H1 (cell line): ENCODE measurements at regions not wholly inside any gene's neighbourhood (a gene's known extent, or its start where the extent isn't known, plus 50 kb on each side); places are given as distances from the start of the nearest gene placed in this dataset.

Experiments used
- CTCF ChIA-PET: fragments of 300-600 bp; sonication (Branson Sonifier 250); formaldehyde crosslinking; loops from one replicate; lab custom pipeline; 2021; ENCODE audit not compliant: partially characterized antibody; lab: Charles Lee
- POLR2A ChIA-PET: fragments of 300-600 bp; sonication (Branson Sonifier 250); formaldehyde crosslinking; loops from one replicate; lab custom pipeline; 2021; ENCODE audit warnings: inconsistent platforms; ENCODE audit not compliant: partially characterized antibody; lab: Charles Lee
- DNase-seq, 2 experiments: peaks; one replicate each; pipeline versions ENCODE4 v3.0.0 to v3.0.0-alpha.2; 2010 to 2022; ENCODE audit warnings: low spot score in 2 of 2, low read depth in 1 of 2, mixed read lengths in 1 of 2
- FAIRE-seq: peaks from 2 replicates; lab custom pipeline; 2011; peaks lifted over from hg19 to GRCh38; lab: Jason Lieb, UNC
- H2AFZ ChIP-seq: 2 replicates; pipeline ENCODE4 v1.8.1; 2012; ENCODE audit warnings: low read length, inconsistent platforms
- H2AK5ac ChIP-seq: 2 replicates; pipeline ENCODE4 v1.6.1; 2013; ENCODE audit warnings: low read depth, low read length
- H2BK120ac ChIP-seq: replicated peaks from 2 replicates; pipeline ENCODE3; 2013; ENCODE audit warnings: low read depth, low read length, inconsistent platforms
- H2BK12ac ChIP-seq: 2 replicates; pipeline ENCODE4 v1.6.1; 2013; ENCODE audit warnings: low read depth, low read length
- H2BK15ac ChIP-seq: 2 replicates; pipeline ENCODE4 v1.6.1; 2013; ENCODE audit warnings: low read length
- H2BK20ac ChIP-seq: 2 replicates; pipeline ENCODE4 v1.6.1; 2013; ENCODE audit warnings: low read length
- H2BK5ac ChIP-seq: 2 replicates; pipeline ENCODE4 v1.6.1; 2013; ENCODE audit warnings: low read depth, low read length
- H3K14ac ChIP-seq: 2 replicates; pipeline ENCODE4 v1.6.1; 2013; ENCODE audit warnings: inconsistent platforms; ENCODE audit not compliant: insufficient read length
- H3K18ac ChIP-seq: 2 replicates; pipeline ENCODE4 v1.6.1; 2013; ENCODE audit warnings: low read length; ENCODE audit errors: extremely low read depth
- H3K23ac ChIP-seq: 2 replicates; pipeline ENCODE4 v1.6.1; 2013; ENCODE audit warnings: inconsistent platforms; ENCODE audit not compliant: insufficient read length
- H3K23me2 ChIP-seq: 2 replicates; pipeline ENCODE4 v1.6.1; 2013; ENCODE audit warnings: low read depth, low read length
- H3K27ac ChIP-seq: 2 replicates; pipeline ENCODE4 v1.6.1; 2011; ENCODE audit warnings: low read depth, low read length, inconsistent platforms
- H3K27me3 ChIP-seq, 4 experiments: replicated peaks in 1 of 4; 1 replicate in 1 of 4; 2 replicates in 3 of 4; pipeline versions ENCODE4 v1.6.1 to v1.8.1; 2011 to 2013; ENCODE audit warnings: low read length in 3 of 4, mild to moderate bottlenecking in 3 of 4, inconsistent platforms in 2 of 4, mixed read lengths in 2 of 4, moderate library complexity in 1 of 4; ENCODE audit not compliant: control insufficient read depth in 3 of 4, insufficient read depth in 3 of 4; ENCODE audit errors: extremely low read depth in 1 of 4
- H3K36me3 ChIP-seq, 4 experiments: 2 replicates each; pipeline versions ENCODE4 v1.6.1 to v1.8.1; 2011 to 2013; ENCODE audit warnings: mild to moderate bottlenecking in 4 of 4, low read length in 3 of 4, moderate library complexity in 2 of 4, control low read depth in 1 of 4, inconsistent platforms in 1 of 4; ENCODE audit not compliant: insufficient read depth in 4 of 4, control insufficient read depth in 2 of 4
- H3K4ac ChIP-seq: replicated peaks from 2 replicates; pipeline ENCODE3; 2013; ENCODE audit warnings: low read length, low read depth, mixed read lengths, inconsistent platforms; ENCODE audit not compliant: insufficient read length
- H3K4me1 ChIP-seq, 4 experiments: replicated peaks in 1 of 4; 1 replicate in 1 of 4; 2 replicates in 3 of 4; pipeline versions ENCODE4 v1.6.1 to v1.8.1; 2011 to 2013; ENCODE audit warnings: low read length in 3 of 4, inconsistent platforms in 2 of 4, mixed read lengths in 1 of 4; ENCODE audit not compliant: insufficient read depth in 4 of 4, control insufficient read depth in 3 of 4
- H3K4me2 ChIP-seq, 2 experiments: 2 replicates each; pipeline versions ENCODE4 v1.6.1 to v1.8.1; 2011 to 2013; ENCODE audit warnings: low read depth in 2 of 2, low read length in 2 of 2, control low read depth in 1 of 2, inconsistent platforms in 1 of 2, mild to moderate bottlenecking in 1 of 2; ENCODE audit not compliant: insufficient read depth in 1 of 2
- H3K4me3 ChIP-seq, 4 experiments: fragments of 200-600, 300-600 bp in 1 of 4; sonication (generic), shearing (Covaris generic), sonication (Bioruptor Twin) in 1 of 4; 2 replicates each; pipeline versions ENCODE4 v1.5.1 to v1.8.1; 2011 to 2016; ENCODE audit warnings: low read length in 4 of 4, low read depth in 3 of 4, control low read depth in 2 of 4, inconsistent platforms in 2 of 4, mild to moderate bottlenecking in 2 of 4, mixed read lengths in 1 of 4, moderate library complexity in 1 of 4; ENCODE audit not compliant: insufficient read depth in 2 of 4; ENCODE audit errors: extremely low read depth in 1 of 4
- H3K56ac ChIP-seq: replicated peaks from 2 replicates; pipeline ENCODE3; 2013; ENCODE audit warnings: low read depth, mild to moderate bottlenecking, mixed read lengths, low read length, inconsistent platforms; ENCODE audit not compliant: insufficient read length
- H3K79me1 ChIP-seq: 2 replicates; pipeline ENCODE4 v1.6.1; 2013; ENCODE audit warnings: low read depth, low read length, control low read depth
- H3K79me2 ChIP-seq, 2 experiments: 2 replicates each; pipeline versions ENCODE4 v1.6.1 to v1.8.1; 2012 to 2013; ENCODE audit warnings: low read length in 2 of 2, mild to moderate bottlenecking in 2 of 2, inconsistent platforms in 1 of 2; ENCODE audit not compliant: insufficient read depth in 2 of 2, control insufficient read depth in 1 of 2
- H3K9ac ChIP-seq, 4 experiments: replicated peaks in 1 of 4; 1 replicate in 1 of 4; 2 replicates in 3 of 4; pipeline versions ENCODE4 v1.6.1 to v1.8.1; 2011 to 2013; ENCODE audit warnings: low read depth in 3 of 4, low read length in 3 of 4, control low read depth in 2 of 4, mild to moderate bottlenecking in 2 of 4, moderate library complexity in 2 of 4, inconsistent platforms in 1 of 4; ENCODE audit errors: extremely low read depth in 1 of 4
- H3K9me3 ChIP-seq, 2 experiments: 2 replicates each; pipeline versions ENCODE4 v1.6.1 to v1.8.1; 2012 to 2013; ENCODE audit warnings: mild to moderate bottlenecking in 2 of 2, moderate library complexity in 2 of 2, control low read depth in 1 of 2, inconsistent platforms in 1 of 2, low read depth in 1 of 2, low read length in 1 of 2, mixed read lengths in 1 of 2; ENCODE audit not compliant: insufficient read depth in 2 of 2
- H4K20me1 ChIP-seq, 2 experiments: replicated peaks in 1 of 2; 2 replicates each; pipeline versions ENCODE3 to v1.8.1; 2011 to 2013; ENCODE audit warnings: inconsistent platforms in 2 of 2, low read length in 2 of 2, mild to moderate bottlenecking in 1 of 2; ENCODE audit not compliant: insufficient read depth in 2 of 2, control insufficient read depth in 1 of 2
- H4K5ac ChIP-seq: 2 replicates; pipeline ENCODE4 v1.6.1; 2013; ENCODE audit warnings: low read length, low read depth, mixed read lengths, inconsistent platforms; ENCODE audit not compliant: insufficient read length
- H4K8ac ChIP-seq: 2 replicates; pipeline ENCODE4 v1.8.0; 2013; ENCODE audit warnings: mild to moderate bottlenecking, moderate library complexity, low read length, inconsistent platforms; ENCODE audit not compliant: insufficient read depth; ENCODE audit errors: extremely low read depth
- H4K91ac ChIP-seq: replicated peaks from 2 replicates; pipeline ENCODE3; 2013; ENCODE audit warnings: low read length, mixed read lengths, inconsistent platforms; ENCODE audit not compliant: insufficient read length
- CREB1 ChIP-seq: IDR thresholded peaks from 2 replicates; pipeline ENCODE4 v1.6.1; 2012; ENCODE audit warnings: inconsistent platforms
- CTBP2 ChIP-seq: IDR thresholded peaks from 2 replicates; pipeline ENCODE4 v1.7.0; 2011; ENCODE audit warnings: borderline replicate concordance, mild to moderate bottlenecking, moderate library complexity, mixed read lengths, low read length; ENCODE audit not compliant: insufficient read depth, insufficient read length
- RNF2 ChIP-seq: fragments of 200-900, 300-1000 bp; sonication (generic); IDR thresholded peaks from 2 replicates; pipeline ENCODE4 v1.7.1; 2016; ENCODE audit warnings: borderline replicate concordance, low read depth, mild to moderate bottlenecking, antibody characterized with exemption, low read length; ENCODE audit not compliant: poor library complexity, severe bottlenecking; ENCODE audit errors: missing control alignments
- SAP30 ChIP-seq: fragments of 300-600 bp; sonication (generic); IDR thresholded peaks from 2 replicates; pipeline ENCODE4 v1.7.1; 2012; ENCODE audit warnings: low read length, moderate library complexity, mild to moderate bottlenecking, inconsistent platforms; ENCODE audit not compliant: insufficient read depth, insufficient replicate concordance
- SIRT6 ChIP-seq: IDR thresholded peaks from one replicate; pipeline ENCODE4 v1.7.1; 2012; ENCODE audit warnings: low read length, inconsistent platforms
- SRF ChIP-seq: IDR thresholded peaks from 2 replicates; pipeline ENCODE4 v1.6.1; 2011; ENCODE audit warnings: mild to moderate bottlenecking, low read depth, low read length, moderate library complexity
- TCF12 ChIP-seq: IDR thresholded peaks from 2 replicates; pipeline ENCODE4 v1.6.1; 2011; ENCODE audit warnings: low read depth, mild to moderate bottlenecking, low read length
- YY1 ChIP-seq: IDR thresholded peaks from 2 replicates; pipeline ENCODE4 v1.6.1; 2011; ENCODE audit warnings: low read depth, mild to moderate bottlenecking, low read length
- WGBS, 2 experiments: shearing (Covaris generic) in 1 of 2; methylation state at CpG; one replicate each; pipeline versions ENCODE4 v1.1.6 to v1.1.7; 2013 to 2015; ENCODE audit warnings: low lambda C conversion rate in 2 of 2, mixed read lengths in 2 of 2, inconsistent platforms in 1 of 2, low coverage in 1 of 2, missing lambda C conversion rate in 1 of 2; ENCODE audit not compliant: insufficient replicate concordance in 2 of 2, insufficient coverage in 1 of 2, insufficient read length in 1 of 2; ENCODE audit errors: extremely low coverage in 1 of 2, missing lambda C conversion rate in 1 of 2; 5-methylcytosine and 5-hydroxymethylcytosine counted together
- TF ChIP-seq, protein P1 (sequence below), 3 experiments: IDR thresholded peaks; 1 replicate in 2 of 3; 2 replicates in 1 of 3; pipeline versions ENCODE4 v1.5.1 to v1.6.1; 2011; ENCODE audit warnings: low read length in 3 of 3, mild to moderate bottlenecking in 3 of 3, inconsistent platforms in 2 of 3, low read depth in 1 of 3, moderate library complexity in 1 of 3; ENCODE audit not compliant: insufficient read depth in 1 of 3; ENCODE audit errors: control extremely low read depth in 1 of 3
- TF ChIP-seq, protein P2 (sequence below): IDR thresholded peaks from 2 replicates; pipeline ENCODE4 v1.6.1; 2011; ENCODE audit warnings: low read length, improper control_type of control experiment

DNA sequence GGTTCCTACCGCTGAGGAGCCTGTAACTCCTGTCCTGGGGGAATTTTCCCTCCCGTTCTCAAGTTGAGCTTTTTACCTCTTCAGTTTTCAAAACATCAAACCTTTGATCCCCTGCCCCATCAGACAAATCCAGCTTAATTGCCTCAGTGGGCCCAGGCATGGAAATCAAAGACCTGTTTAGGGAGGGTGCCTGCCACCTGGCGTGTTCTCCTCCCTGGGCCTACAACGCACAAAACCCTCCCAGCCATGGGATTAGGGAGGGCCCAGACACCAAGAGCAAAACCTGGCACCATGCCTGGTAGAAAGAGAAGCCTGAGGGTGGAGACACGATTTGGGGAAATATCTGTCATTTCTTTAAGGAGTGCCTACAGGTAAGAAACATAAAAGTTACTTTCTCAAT is 672.9 kb downstream of the BCL11B start:
- no peak overlapping the region for H4K8ac ChIP-seq
- no peak overlapping the region for H2BK120ac ChIP-seq
- no peaks in the 10 kb centered on the region for H3K23me2 ChIP-seq
- H4K91ac ChIP-seq = no peak overlapping the region
- CTCF ChIA-PET = no interaction called here
- FAIRE-seq = no peak
- H3K18ac ChIP-seq = no peak overlapping the region
- no peaks in the 10 kb centered on the region for H3K27me3 ChIP-seq
- no peaks in the 10 kb centered on the region for H3K79me1 ChIP-seq
- no peak overlapping the region for H3K9ac ChIP-seq
- no peak overlapping the region for H3K56ac ChIP-seq
- H4K5ac ChIP-seq = no peak overlapping the region
- H2BK5ac ChIP-seq = no peak overlapping the region
- 72% methylated on average over 5 of the region's 5 CpGs; no CpG with 5 or more reads in 1 of the 2 experiments for WGBS, 2 experiments
- H2AK5ac ChIP-seq = no peak overlapping the region
- H2AFZ ChIP-seq = no peak overlapping the region
- H3K4me3 ChIP-seq = no peak overlapping the region
- no peak overlapping the region for H3K14ac ChIP-seq
- no peaks in the 10 kb centered on the region for H3K36me3 ChIP-seq
- POLR2A ChIA-PET = no interaction called here
- no peaks in the 10 kb centered on the region for H3K4me1 ChIP-seq
- H2BK20ac ChIP-seq = no peak overlapping the region
- H2BK15ac ChIP-seq = no peak overlapping the region; the same call in 1 of the 2 replicates
- H3K27ac ChIP-seq = no peak overlapping the region
- H3K4me2 ChIP-seq = no peak overlapping the region
- H3K79me2 ChIP-seq = no peaks in the 10 kb centered on the region
- H3K9me3 ChIP-seq = 0 out of 4 replicates have a peak, but pooled peaks cover 0 to 3% of the 10 kb centered on the region in 2 experiments
- no peak overlapping the region for H3K23ac ChIP-seq
- H3K4ac ChIP-seq = no peak overlapping the region
- no peak for DNase-seq
- H4K20me1 ChIP-seq = no peaks in the 10 kb centered on the region
- no peak overlapping the region for H2BK12ac ChIP-seq
- TF ChIP-seq, protein P1, sequence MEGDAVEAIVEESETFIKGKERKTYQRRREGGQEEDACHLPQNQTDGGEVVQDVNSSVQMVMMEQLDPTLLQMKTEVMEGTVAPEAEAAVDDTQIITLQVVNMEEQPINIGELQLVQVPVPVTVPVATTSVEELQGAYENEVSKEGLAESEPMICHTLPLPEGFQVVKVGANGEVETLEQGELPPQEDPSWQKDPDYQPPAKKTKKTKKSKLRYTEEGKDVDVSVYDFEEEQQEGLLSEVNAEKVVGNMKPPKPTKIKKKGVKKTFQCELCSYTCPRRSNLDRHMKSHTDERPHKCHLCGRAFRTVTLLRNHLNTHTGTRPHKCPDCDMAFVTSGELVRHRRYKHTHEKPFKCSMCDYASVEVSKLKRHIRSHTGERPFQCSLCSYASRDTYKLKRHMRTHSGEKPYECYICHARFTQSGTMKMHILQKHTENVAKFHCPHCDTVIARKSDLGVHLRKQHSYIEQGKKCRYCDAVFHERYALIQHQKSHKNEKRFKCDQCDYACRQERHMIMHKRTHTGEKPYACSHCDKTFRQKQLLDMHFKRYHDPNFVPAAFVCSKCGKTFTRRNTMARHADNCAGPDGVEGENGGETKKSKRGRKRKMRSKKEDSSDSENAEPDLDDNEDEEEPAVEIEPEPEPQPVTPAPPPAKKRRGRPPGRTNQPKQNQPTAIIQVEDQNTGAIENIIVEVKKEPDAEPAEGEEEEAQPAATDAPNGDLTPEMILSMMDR (IDR thresholded peaks at IDR 0.05; ENCODE audit: control extremely low read depth in 1 of 3, insufficient read depth in 1 of 3, low read depth in 1 of 3, low read length in 3 of 3) = no peak
- TF ChIP-seq TCF12 (no peak), SIRT6 (no peak), SRF (no peak), CTBP2 (no peak), RNF2 (no peak), YY1 (no peak), CREB1 (no peak), SAP30 (no peak)
- TF ChIP-seq, protein P2, sequence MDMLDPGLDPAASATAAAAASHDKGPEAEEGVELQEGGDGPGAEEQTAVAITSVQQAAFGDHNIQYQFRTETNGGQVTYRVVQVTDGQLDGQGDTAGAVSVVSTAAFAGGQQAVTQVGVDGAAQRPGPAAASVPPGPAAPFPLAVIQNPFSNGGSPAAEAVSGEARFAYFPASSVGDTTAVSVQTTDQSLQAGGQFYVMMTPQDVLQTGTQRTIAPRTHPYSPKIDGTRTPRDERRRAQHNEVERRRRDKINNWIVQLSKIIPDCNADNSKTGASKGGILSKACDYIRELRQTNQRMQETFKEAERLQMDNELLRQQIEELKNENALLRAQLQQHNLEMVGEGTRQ = no peak
